ENCODE measurements at regions not wholly inside any gene's neighbourhood (a gene's known extent, or its start where the extent isn't known, plus 50 kb on each side); places are given as distances from the start of the nearest gene placed in this dataset.

- peaks cover 4% of the 10 kb centered on the region for H3K27me3 ChIP-seq
- WGBS, 2 donors (ENCODE audit: low coverage in 1 of 2) = 70% methylated on average over 2 of the region's 2 CpGs; no CpG with 5 or more reads in 1 of the 2 donors
- TF ChIP-seq POLR2A (IDR thresholded peaks at IDR 0.05) (no peak), POLR2AphosphoS5 (IDR thresholded peaks at IDR 0.05) (no peak), EP300 (IDR thresholded peaks at IDR 0.05) (no peak)
- TF ChIP-seq, protein P1, sequence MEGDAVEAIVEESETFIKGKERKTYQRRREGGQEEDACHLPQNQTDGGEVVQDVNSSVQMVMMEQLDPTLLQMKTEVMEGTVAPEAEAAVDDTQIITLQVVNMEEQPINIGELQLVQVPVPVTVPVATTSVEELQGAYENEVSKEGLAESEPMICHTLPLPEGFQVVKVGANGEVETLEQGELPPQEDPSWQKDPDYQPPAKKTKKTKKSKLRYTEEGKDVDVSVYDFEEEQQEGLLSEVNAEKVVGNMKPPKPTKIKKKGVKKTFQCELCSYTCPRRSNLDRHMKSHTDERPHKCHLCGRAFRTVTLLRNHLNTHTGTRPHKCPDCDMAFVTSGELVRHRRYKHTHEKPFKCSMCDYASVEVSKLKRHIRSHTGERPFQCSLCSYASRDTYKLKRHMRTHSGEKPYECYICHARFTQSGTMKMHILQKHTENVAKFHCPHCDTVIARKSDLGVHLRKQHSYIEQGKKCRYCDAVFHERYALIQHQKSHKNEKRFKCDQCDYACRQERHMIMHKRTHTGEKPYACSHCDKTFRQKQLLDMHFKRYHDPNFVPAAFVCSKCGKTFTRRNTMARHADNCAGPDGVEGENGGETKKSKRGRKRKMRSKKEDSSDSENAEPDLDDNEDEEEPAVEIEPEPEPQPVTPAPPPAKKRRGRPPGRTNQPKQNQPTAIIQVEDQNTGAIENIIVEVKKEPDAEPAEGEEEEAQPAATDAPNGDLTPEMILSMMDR (IDR thresholded peaks at IDR 0.05) = no peak
Observed at GRCh38 chr2:126784621-126785020, 114.1 kb upstream of the TEX51 start.

GRCh38 chr2:126785236-126785635 is 113.5 kb upstream of the TEX51 start:
- Histone ChIP-seq H3K36me3 (no peaks in the 10 kb centered on the region), H3K4me3 (no peak overlapping the region), H3K27ac (no peak overlapping the region), H3K9me3 (no peaks in the 10 kb centered on the region), H3K27me3 (peaks cover 9% of the 10 kb centered on the region), H3K4me1 (no peaks in the 10 kb centered on the region)
- no peak for ATAC-seq
- TF ChIP-seq, protein P1 (IDR thresholded peaks at IDR 0.05) = no peak
- no peak for TF ChIP-seq POLR2AphosphoS5 (IDR thresholded peaks at IDR 0.05)
- no peak for TF ChIP-seq EP300 (IDR thresholded peaks at IDR 0.05)
- 100% methylated on average over 1 of the region's 3 CpGs; no CpG with 5 or more reads in 1 of the 2 donors for WGBS, 2 donors (ENCODE audit: low coverage in 1 of 2)

More at GRCh38 chr2:126784621-126785020, 114.1 kb upstream of the TEX51 start:
- Histone ChIP-seq H3K9me3 (no peaks in the 10 kb centered on the region), H3K4me3 (no peak overlapping the region), H3K4me1 (no peaks in the 10 kb centered on the region), H3K36me3 (no peaks in the 10 kb centered on the region), H3K27ac (no peak overlapping the region)
- ATAC-seq = no peak

DNA sequence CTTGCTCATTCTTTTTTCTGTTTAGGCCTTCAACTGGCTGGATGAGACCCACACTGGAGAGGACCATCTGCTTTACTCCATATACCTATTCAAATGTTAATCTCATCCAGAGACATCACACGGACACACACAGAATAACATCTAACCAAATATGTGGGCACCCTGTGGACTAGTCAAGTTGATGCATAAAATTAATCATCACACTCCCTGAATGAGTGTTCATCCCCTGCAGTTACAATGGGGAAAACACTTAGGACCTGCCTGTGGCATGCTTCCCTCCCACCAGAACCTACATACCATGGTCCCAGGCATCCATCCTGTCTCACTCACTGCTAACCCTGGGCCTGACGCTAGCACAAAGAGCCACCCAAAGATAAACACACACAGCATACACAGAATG is 112.8 kb upstream of the TEX51 start:
- peaks cover 9% of the 10 kb centered on the region for H3K27me3 ChIP-seq
- no peak overlapping the region for H3K27ac ChIP-seq
- ATAC-seq = no peak
- 80 to 85% methylated on average over 1 to 2 of the region's 2 CpGs for WGBS, 2 donors (ENCODE audit: low coverage in 1 of 2)
- H3K36me3 ChIP-seq = no peaks in the 10 kb centered on the region
- H3K4me3 ChIP-seq = no peak overlapping the region
- no peaks in the 10 kb centered on the region for H3K4me1 ChIP-seq
- no peak for TF ChIP-seq POLR2A (IDR thresholded peaks at IDR 0.05)
- no peak for TF ChIP-seq POLR2AphosphoS5 (IDR thresholded peaks at IDR 0.05)
- TF ChIP-seq, protein P1 (IDR thresholded peaks at IDR 0.05) = no peak
- no peak for TF ChIP-seq EP300 (IDR thresholded peaks at IDR 0.05)
- no peaks in the 10 kb centered on the region for H3K9me3 ChIP-seq

DNA sequence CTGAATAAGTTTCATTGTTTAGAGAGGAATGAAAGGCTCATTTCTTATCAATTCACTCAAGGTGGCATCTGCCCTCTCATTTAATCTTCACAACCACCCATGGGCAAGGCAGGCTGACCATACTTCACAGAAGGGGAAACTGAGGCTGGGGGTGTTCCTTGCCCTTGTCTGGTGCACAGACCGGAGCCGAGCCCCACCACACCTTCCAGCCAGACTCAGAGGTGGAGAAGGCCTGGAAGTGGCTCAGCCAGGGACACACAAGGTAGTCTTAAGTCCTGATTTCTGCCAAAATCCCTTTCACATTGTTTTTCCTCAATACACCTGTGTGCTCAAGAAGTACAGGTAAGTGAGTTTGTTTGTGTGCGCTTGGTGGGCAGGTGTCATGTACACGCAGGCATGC is 111.9 kb upstream of the TEX51 start:
- Histone ChIP-seq H3K27ac (no peak overlapping the region), H3K4me3 (no peak overlapping the region), H3K36me3 (no peaks in the 10 kb centered on the region), H3K9me3 (no peaks in the 10 kb centered on the region), H3K4me1 (no peaks in the 10 kb centered on the region), H3K27me3 (peaks cover 17% of the 10 kb centered on the region)
- WGBS, 2 donors (ENCODE audit: low coverage in 1 of 2) = 92 to 95% methylated on average over 2 of the region's 4 CpGs
- ATAC-seq = no peak
- TF ChIP-seq, protein P1 (IDR thresholded peaks at IDR 0.05) = no peak
- TF ChIP-seq POLR2AphosphoS5 (IDR thresholded peaks at IDR 0.05) = no peak
- no peak for TF ChIP-seq POLR2A (IDR thresholded peaks at IDR 0.05)
- TF ChIP-seq EP300 (IDR thresholded peaks at IDR 0.05) = no peak

GRCh38 chr2:126787289-126787688 is 111.4 kb upstream of the TEX51 start:
- no peak for ATAC-seq
- no peaks in the 10 kb centered on the region for H3K9me3 ChIP-seq
- TF ChIP-seq EP300 (IDR thresholded peaks at IDR 0.05) (no peak), POLR2A (IDR thresholded peaks at IDR 0.05) (no peak), POLR2AphosphoS5 (IDR thresholded peaks at IDR 0.05) (no peak)
- TF ChIP-seq, protein P1 (IDR thresholded peaks at IDR 0.05) = no peak
- no peak overlapping the region for H3K27ac ChIP-seq
- H3K27me3 ChIP-seq = peaks cover 22% of the 10 kb centered on the region
- H3K36me3 ChIP-seq = no peaks in the 10 kb centered on the region
- H3K4me3 ChIP-seq = no peak overlapping the region
- H3K4me1 ChIP-seq = no peaks in the 10 kb centered on the region
- no CpG with 5 or more reads among the region's 4 CpGs for WGBS, 2 donors (ENCODE audit: low coverage in 1 of 2)
